Mesenchymal stem cell (in vitro differentiated cells and primary cell): ENCODE measurements at regions not wholly inside any gene's neighbourhood (a gene's known extent, or its start where the extent isn't known, plus 50 kb on each side); places are given as distances from the start of the nearest gene placed in this dataset.

Experiments
- DNase-seq: peaks from one replicate; pipeline ENCODE4 v3.0.0-alpha.2; 2013
- H2AFZ ChIP-seq: one replicate; pipeline ENCODE4 v1.6.1; 2013; ENCODE audit warnings: low read depth, mild to moderate bottlenecking, control low read depth, inconsistent platforms, low read length, moderate library complexity
- H2AK5ac ChIP-seq: 2 replicates; pipeline ENCODE4 v1.6.1; 2013; ENCODE audit warnings: low read length, moderate library complexity, mild to moderate bottlenecking, inconsistent platforms; ENCODE audit not compliant: severe bottlenecking
- H2BK120ac ChIP-seq: one replicate; pipeline ENCODE4 v1.6.1; 2013; ENCODE audit warnings: low read depth, mild to moderate bottlenecking, inconsistent platforms, low read length, moderate library complexity
- H2BK12ac ChIP-seq, 2 experiments: one replicate each; pipeline ENCODE4 v1.6.1; 2013; ENCODE audit warnings: inconsistent platforms in 2 of 2, low read length in 2 of 2, mild to moderate bottlenecking in 2 of 2, moderate library complexity in 2 of 2, control low read depth in 1 of 2
- H2BK15ac ChIP-seq: one replicate; pipeline ENCODE4 v1.6.1; 2013; ENCODE audit warnings: mild to moderate bottlenecking, low read depth, inconsistent platforms; ENCODE audit not compliant: poor library complexity, severe bottlenecking
- H2BK5ac ChIP-seq: 2 replicates; pipeline ENCODE4 v1.6.1; 2013; ENCODE audit warnings: low read depth, mild to moderate bottlenecking, low read length, control low read depth, inconsistent platforms; ENCODE audit not compliant: poor library complexity, severe bottlenecking
- H3K14ac ChIP-seq, 2 experiments: one replicate each; pipeline ENCODE4 v1.6.1; 2013; ENCODE audit warnings: inconsistent platforms in 2 of 2, low read length in 2 of 2, control low read depth in 1 of 2, mild to moderate bottlenecking in 1 of 2, moderate library complexity in 1 of 2
- H3K18ac ChIP-seq, 2 experiments: one replicate each; pipeline ENCODE4 v1.6.1; 2013; ENCODE audit warnings: inconsistent platforms in 2 of 2, low read length in 2 of 2, control low read depth in 1 of 2, low read depth in 1 of 2, mild to moderate bottlenecking in 1 of 2
- H3K23ac ChIP-seq, 2 experiments: one replicate each; pipeline ENCODE4 v1.6.1; 2013; ENCODE audit warnings: inconsistent platforms in 2 of 2, low read length in 2 of 2, mild to moderate bottlenecking in 2 of 2, moderate library complexity in 2 of 2, control low read depth in 1 of 2
- H3K27ac ChIP-seq: 2 replicates; pipeline ENCODE4 v1.5.1; 2013; ENCODE audit warnings: mild to moderate bottlenecking, moderate library complexity, low read length, control low read depth, inconsistent platforms; ENCODE audit not compliant: poor library complexity, severe bottlenecking
- H3K27me3 ChIP-seq, 2 experiments: 2 replicates each; pipeline versions ENCODE4 v1.6.1 to v1.7.0; 2013; ENCODE audit warnings: low read length in 2 of 2, mild to moderate bottlenecking in 2 of 2, moderate library complexity in 2 of 2, control low read depth in 1 of 2, inconsistent platforms in 1 of 2; ENCODE audit not compliant: control insufficient read depth in 1 of 2, insufficient read depth in 1 of 2
- H3K36me3 ChIP-seq, 2 experiments: 2 replicates each; pipeline versions ENCODE4 v1.6.1 to v1.7.0; 2013; ENCODE audit warnings: low read length in 2 of 2, control low read depth in 1 of 2, inconsistent platforms in 1 of 2, low read depth in 1 of 2, mild to moderate bottlenecking in 1 of 2; ENCODE audit not compliant: insufficient read depth in 2 of 2, control insufficient read depth in 1 of 2
- H3K4ac ChIP-seq, 2 experiments: one replicate each; pipeline ENCODE4 v1.6.1; 2013; ENCODE audit warnings: inconsistent platforms in 2 of 2, low read length in 2 of 2, mild to moderate bottlenecking in 2 of 2, moderate library complexity in 2 of 2, control low read depth in 1 of 2, low read depth in 1 of 2
- H3K4me1 ChIP-seq: 2 replicates; pipeline ENCODE4 v1.6.1; 2013; ENCODE audit warnings: low read depth, low read length, control low read depth; ENCODE audit not compliant: control insufficient read depth, insufficient read depth
- H3K4me2 ChIP-seq: 2 replicates; pipeline ENCODE4 v1.6.1; 2013; ENCODE audit warnings: low read length, mild to moderate bottlenecking, inconsistent platforms; ENCODE audit not compliant: poor library complexity, severe bottlenecking
- H3K4me3 ChIP-seq, 2 experiments: 2 replicates each; pipeline versions ENCODE4 v1.5.1 to v1.7.0; 2013; ENCODE audit warnings: low read length in 2 of 2, mild to moderate bottlenecking in 2 of 2, control low read depth in 1 of 2, low read depth in 1 of 2; ENCODE audit not compliant: insufficient read depth in 1 of 2
- H3K79me1 ChIP-seq: replicated peaks from 2 replicates; pipeline ENCODE4 v1.6.1; 2013; ENCODE audit warnings: mild to moderate bottlenecking, control low read depth, low read length, inconsistent platforms; ENCODE audit not compliant: poor library complexity, severe bottlenecking
- H3K9ac ChIP-seq: 2 replicates; pipeline ENCODE4 v1.7.0; 2013; ENCODE audit warnings: mild to moderate bottlenecking, low read length, moderate library complexity
- H3K9me3 ChIP-seq: 2 replicates; pipeline ENCODE4 v1.7.0; 2013; ENCODE audit warnings: mild to moderate bottlenecking, low read length; ENCODE audit not compliant: control insufficient read depth
- H4K8ac ChIP-seq: one replicate; pipeline ENCODE4 v1.6.1; 2013; ENCODE audit warnings: inconsistent platforms, mild to moderate bottlenecking, low read length, moderate library complexity
- H4K91ac ChIP-seq: one replicate; pipeline ENCODE4 v1.6.1; 2013; ENCODE audit warnings: mild to moderate bottlenecking, low read length, inconsistent platforms
- WGBS: methylation state at CpG from one replicate; pipeline ENCODE4 v1.1.7; 2013; ENCODE audit warnings: mixed read lengths; 5-methylcytosine and 5-hydroxymethylcytosine counted together

DNA sequence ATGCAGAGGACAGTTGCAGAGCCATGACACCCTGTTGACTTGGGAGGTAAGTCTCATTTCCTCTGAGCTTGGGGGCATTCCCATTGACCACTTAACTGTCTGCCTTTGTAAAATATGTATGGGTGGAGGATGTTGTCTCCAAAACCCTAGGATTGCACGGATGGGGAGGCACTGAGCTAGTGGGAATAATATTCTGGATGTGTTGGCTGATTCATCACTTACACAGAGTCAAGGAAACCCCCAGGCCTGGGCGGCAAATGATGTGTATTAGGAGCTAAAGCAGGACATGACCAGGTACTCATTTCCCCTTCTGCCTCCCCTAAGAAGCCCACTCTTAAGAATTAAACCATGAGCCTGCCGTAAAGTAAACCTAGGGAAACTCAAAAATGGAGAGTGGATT is 319.4 kb downstream of the VRK1 start:
- H4K8ac ChIP-seq: no peak overlapping the region
- 62% methylated on average over 3 of the region's 3 CpGs for WGBS
- H4K91ac ChIP-seq: no peak overlapping the region
- no peak overlapping the region for H3K27ac ChIP-seq
- H3K9me3 ChIP-seq: no peaks in the 10 kb centered on the region
- no peak overlapping the region for H2BK120ac ChIP-seq
- no peak overlapping the region for H2AK5ac ChIP-seq
- H2BK12ac ChIP-seq: no peak overlapping the region
- no peak overlapping the region for H2BK15ac ChIP-seq
- H3K4me2 ChIP-seq: no peak overlapping the region
- no peak overlapping the region for H2BK5ac ChIP-seq
- no peak overlapping the region for H2AFZ ChIP-seq
- no peak overlapping the region for H3K23ac ChIP-seq
- no peaks in the 10 kb centered on the region for H3K27me3 ChIP-seq
- H3K79me1 ChIP-seq: no peaks in the 10 kb centered on the region
- H3K4me3 ChIP-seq: no peak overlapping the region
- no peak for DNase-seq
- H3K14ac ChIP-seq: no peak overlapping the region
- no peak overlapping the region for H3K18ac ChIP-seq
- no peak overlapping the region for H3K9ac ChIP-seq
- no peaks in the 10 kb centered on the region for H3K36me3 ChIP-seq
- no peak overlapping the region for H3K4ac ChIP-seq
- H3K4me1 ChIP-seq: no peaks in the 10 kb centered on the region

GRCh38 chr14:97117693-97118092 is 320.5 kb downstream of the VRK1 start:
- no peak overlapping the region for H2BK12ac ChIP-seq
- no peak for DNase-seq
- WGBS: 65% methylated on average over 8 of the region's 8 CpGs
- H2BK5ac ChIP-seq: no peak overlapping the region
- H3K79me1 ChIP-seq: no peaks in the 10 kb centered on the region
- no peak overlapping the region for H3K4me2 ChIP-seq
- H3K36me3 ChIP-seq: no peaks in the 10 kb centered on the region
- H3K9ac ChIP-seq: no peak overlapping the region
- H2BK120ac ChIP-seq: no peak overlapping the region
- H4K91ac ChIP-seq: no peak overlapping the region
- no peak overlapping the region for H3K14ac ChIP-seq
- no peak overlapping the region for H3K4ac ChIP-seq
- no peak overlapping the region for H3K4me3 ChIP-seq
- no peaks in the 10 kb centered on the region for H3K4me1 ChIP-seq
- H2BK15ac ChIP-seq: no peak overlapping the region
- no peak overlapping the region for H2AFZ ChIP-seq
- H2AK5ac ChIP-seq: no peak overlapping the region
- H3K27ac ChIP-seq: no peak overlapping the region
- H3K27me3 ChIP-seq: no peaks in the 10 kb centered on the region
- no peaks in the 10 kb centered on the region for H3K9me3 ChIP-seq
- no peak overlapping the region for H3K23ac ChIP-seq
- no peak overlapping the region for H4K8ac ChIP-seq
- H3K18ac ChIP-seq: no peak overlapping the region

- Histone ChIP-seq H3K4me3 (no peak overlapping the region), H3K9ac (no peak overlapping the region), H3K4me1 (no peaks in the 10 kb centered on the region), H2BK5ac (no peak overlapping the region), H3K27me3 (no peaks in the 10 kb centered on the region), H3K23ac (no peak overlapping the region), H4K8ac (no peak overlapping the region), H3K9me3 (no peaks in the 10 kb centered on the region), H2AFZ (no peak overlapping the region), H2BK12ac (no peak overlapping the region), H4K91ac (no peak overlapping the region), H2BK15ac (no peak overlapping the region), H3K4me2 (no peak overlapping the region), H2AK5ac (no peak overlapping the region), H3K36me3 (no peaks in the 10 kb centered on the region), H2BK120ac (no peak overlapping the region), H3K18ac (no peak overlapping the region), H3K27ac (no peak overlapping the region), H3K79me1 (no peaks in the 10 kb centered on the region), H3K14ac (no peak overlapping the region), H3K4ac (no peak overlapping the region)
- WGBS: 53% methylated on average over 3 of the region's 3 CpGs
- no peak for DNase-seq
Measured at GRCh38 chr14:97120204-97120603, 323.0 kb downstream of the VRK1 start.

- H3K4ac ChIP-seq: no peak overlapping the region
- 50% methylated on average over 1 of the region's 2 CpGs for WGBS
- DNase-seq: no peak
Measured at GRCh38 chr14:97120611-97121031, 323.4 kb downstream of the VRK1 start.

More at GRCh38 chr14:97120611-97121031, 323.4 kb downstream of the VRK1 start:
- no peak overlapping the region for H2AK5ac ChIP-seq
- no peak overlapping the region for H2BK12ac ChIP-seq
- no peak overlapping the region for H3K27ac ChIP-seq
- H3K4me3 ChIP-seq: no peak overlapping the region
- no peak overlapping the region for H3K4me2 ChIP-seq
- H2BK5ac ChIP-seq: no peak overlapping the region
- H3K18ac ChIP-seq: no peak overlapping the region
- no peaks in the 10 kb centered on the region for H3K4me1 ChIP-seq
- no peak overlapping the region for H3K23ac ChIP-seq
- no peaks in the 10 kb centered on the region for H3K36me3 ChIP-seq
- H2AFZ ChIP-seq: no peak overlapping the region
- no peaks in the 10 kb centered on the region for H3K79me1 ChIP-seq
- H2BK15ac ChIP-seq: no peak overlapping the region
- no peak overlapping the region for H4K91ac ChIP-seq
- no peak overlapping the region for H3K9ac ChIP-seq
- H3K27me3 ChIP-seq: no peaks in the 10 kb centered on the region
- H3K14ac ChIP-seq: no peak overlapping the region
- H3K9me3 ChIP-seq: no peaks in the 10 kb centered on the region
- H2BK120ac ChIP-seq: no peak overlapping the region
- no peak overlapping the region for H4K8ac ChIP-seq
